T-helper 2 cell treated with Interferon-gamma antibody and Interleukin-4, amounts not matched to agents 5 μg/mL and 100 μg/mL, for 36 hours (primary cell): ENCODE measurements at regions not wholly inside any gene's neighbourhood (a gene's known extent, or its start where the extent isn't known, plus 50 kb on each side); places are given as distances from the start of the nearest gene placed in this dataset.
"Not testable (repeated sequence)": the region's sequence is repeated elsewhere in the genome, so short reads cannot be mapped to it uniquely, and the experiment has no call there.

Experiments used
- DNase-seq: peaks from one replicate; pipeline ENCODE4 v3.0.0; 2021; ENCODE audit warnings: low spot score
- H3K27ac Mint-ChIP-seq: one replicate; pipeline ENCODE4 v1.8.0; 2021; ENCODE audit warnings: mild to moderate bottlenecking, mixed read lengths
- H3K27me3 Mint-ChIP-seq: one replicate; pipeline ENCODE4 v1.8.0; 2021; ENCODE audit warnings: low read depth, mixed read lengths
- H3K36me3 Mint-ChIP-seq: one replicate; pipeline ENCODE4 v1.8.0; 2021; ENCODE audit warnings: low read depth, mixed read lengths
- H3K4me1 Mint-ChIP-seq: one replicate; pipeline ENCODE4 v1.8.0; 2021; ENCODE audit warnings: low read depth, mixed read lengths
- H3K4me3 Mint-ChIP-seq: one replicate; pipeline ENCODE4 v1.8.0; 2022; ENCODE audit warnings: mild to moderate bottlenecking, moderate library complexity, mixed read lengths
- H3K9me3 Mint-ChIP-seq: one replicate; pipeline ENCODE4 v1.8.0; 2021; ENCODE audit warnings: mixed read lengths

- Mint-ChIP-seq H3K27ac (no peak overlapping the region), H3K9me3 (no peaks in the 10 kb centered on the region), H3K4me1 (no peaks in the 10 kb centered on the region), H3K27me3 (no peaks in the 10 kb centered on the region), H3K36me3 (no peaks in the 10 kb centered on the region), H3K4me3 (no peak overlapping the region)
- DNase-seq, result no peak
These were observed 487.2 kb upstream of the GCFC2 start for GRCh38 chr2:76197842-76198448.

GRCh38 chr2:76197428-76197827, 486.7 kb upstream of the GCFC2 start:
- no peak for DNase-seq
- Mint-ChIP-seq H3K36me3 (no peaks in the 10 kb centered on the region), H3K4me1 (no peaks in the 10 kb centered on the region), H3K27me3 (no peaks in the 10 kb centered on the region), H3K4me3 (no peak overlapping the region), H3K9me3 (no peaks in the 10 kb centered on the region), H3K27ac (no peak overlapping the region)

DNA sequence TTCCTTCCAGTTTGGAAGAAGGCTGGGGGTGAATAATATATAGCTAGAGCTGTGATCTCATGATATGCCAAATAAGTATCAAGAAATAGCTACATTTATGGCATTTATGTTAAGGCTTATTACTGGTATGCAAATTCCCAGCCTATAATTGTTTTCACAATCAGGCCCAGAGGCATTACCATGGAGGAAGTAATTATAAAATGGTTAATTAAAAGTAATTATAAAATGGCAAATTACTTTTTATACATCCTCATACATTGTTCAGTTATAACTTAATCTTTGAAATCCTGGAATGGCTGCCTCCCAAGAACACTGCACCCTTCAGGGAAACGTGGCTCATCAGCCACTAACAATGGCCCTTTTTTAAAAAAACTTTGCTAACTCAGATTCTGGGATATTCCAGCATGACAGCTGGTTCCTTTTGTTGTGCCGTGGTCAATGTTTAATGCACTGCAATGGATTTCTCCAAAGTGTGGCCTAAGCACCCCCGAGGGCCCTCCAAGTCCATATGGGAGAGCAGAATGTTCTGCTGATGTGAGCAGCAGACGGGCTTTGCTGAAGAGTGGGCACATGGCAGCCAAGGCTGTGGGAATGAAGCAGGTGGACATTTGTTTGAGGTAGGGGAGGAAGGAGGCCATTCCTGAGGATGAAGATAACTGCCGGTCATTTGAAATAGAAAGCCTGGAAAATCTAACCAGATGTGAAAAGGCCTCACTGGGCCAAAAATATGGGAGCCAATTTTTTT, 483.5 kb upstream of the GCFC2 start:
- no peaks in the 10 kb centered on the region for H3K36me3 Mint-ChIP-seq
- H3K9me3 Mint-ChIP-seq, result no peaks in the 10 kb centered on the region
- H3K4me3 Mint-ChIP-seq, result no peak overlapping the region
- no peaks in the 10 kb centered on the region for H3K27me3 Mint-ChIP-seq
- H3K4me1 Mint-ChIP-seq, result no peaks in the 10 kb centered on the region
- no peak overlapping the region for H3K27ac Mint-ChIP-seq
- no peak for DNase-seq

GRCh38 chr2:76193089-76193488, 482.4 kb upstream of the GCFC2 start:
- DNase-seq, result no peak
- H3K4me3 Mint-ChIP-seq, result no peak overlapping the region
- no peaks in the 10 kb centered on the region for H3K36me3 Mint-ChIP-seq
- H3K4me1 Mint-ChIP-seq, result no peaks in the 10 kb centered on the region
- no peaks in the 10 kb centered on the region for H3K9me3 Mint-ChIP-seq
- no peak overlapping the region for H3K27ac Mint-ChIP-seq
- H3K27me3 Mint-ChIP-seq, result no peaks in the 10 kb centered on the region

DNA sequence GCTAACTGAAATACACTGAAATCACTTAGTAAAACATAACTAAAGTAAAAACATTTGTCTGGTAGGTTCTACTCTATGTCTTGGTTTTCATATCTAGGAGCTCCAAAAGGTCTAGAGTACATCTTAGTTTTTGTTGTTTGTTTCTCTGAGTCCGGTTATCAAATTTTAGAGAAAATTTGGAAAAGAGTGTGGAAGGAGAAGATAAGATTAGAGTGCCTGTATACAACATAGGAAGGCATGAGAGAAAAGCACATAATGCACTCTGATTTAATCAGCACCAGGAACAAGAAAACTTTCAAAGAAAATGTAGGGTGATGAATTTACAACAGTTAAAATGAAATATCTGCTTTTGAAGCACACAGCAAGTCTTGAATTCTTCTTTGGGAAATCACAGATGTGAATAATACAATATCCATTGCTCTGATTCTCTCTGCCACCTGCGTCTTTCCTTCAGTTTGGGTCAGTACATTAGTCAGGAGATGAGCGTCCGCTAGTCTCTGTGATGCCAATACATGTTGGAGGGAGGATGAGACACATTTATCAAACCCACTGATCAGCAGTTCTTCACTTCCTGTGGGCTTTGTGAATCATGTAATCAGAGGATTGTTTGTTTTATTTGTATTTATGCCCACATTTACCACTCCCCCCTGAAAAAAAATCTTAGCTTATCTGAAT, 477.8 kb upstream of the GCFC2 start:
- Mint-ChIP-seq H3K36me3 (no peaks in the 10 kb centered on the region), H3K4me1 (no peaks in the 10 kb centered on the region), H3K4me3 (no peak overlapping the region), H3K27ac (no peak overlapping the region), H3K27me3 (no peaks in the 10 kb centered on the region), H3K9me3 (no peaks in the 10 kb centered on the region)
- no peak for DNase-seq

DNA sequence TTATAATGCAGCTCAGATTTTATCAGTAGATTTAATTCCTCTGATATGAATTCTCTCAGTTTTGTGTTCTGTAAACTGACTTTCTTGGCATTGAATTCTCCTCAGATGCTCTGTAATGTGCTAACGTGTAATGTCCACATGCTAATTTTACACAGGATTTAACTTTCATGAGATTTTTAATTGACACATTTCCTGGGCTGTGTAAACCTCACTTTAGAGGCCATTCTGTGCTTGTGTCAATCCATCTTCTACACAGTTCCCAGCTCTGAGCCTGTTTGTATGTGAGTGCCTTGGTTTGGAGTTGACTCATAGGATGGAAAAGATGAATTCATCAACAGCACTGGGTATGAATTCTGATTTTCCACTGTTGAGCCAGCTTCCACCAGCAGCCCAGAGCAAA, 476.7 kb upstream of the GCFC2 start:
- peaks cover under 1% of the 10 kb centered on the region for H3K9me3 Mint-ChIP-seq
- DNase-seq, result no peak
- H3K27ac Mint-ChIP-seq, result no peak overlapping the region
- H3K36me3 Mint-ChIP-seq, result no peaks in the 10 kb centered on the region
- H3K4me3 Mint-ChIP-seq, result no peak overlapping the region
- no peaks in the 10 kb centered on the region for H3K27me3 Mint-ChIP-seq
- H3K4me1 Mint-ChIP-seq, result no peaks in the 10 kb centered on the region

- DNase-seq, result no peak
- Mint-ChIP-seq H3K36me3 (no peaks in the 10 kb centered on the region), H3K4me3 (no peak overlapping the region), H3K4me1 (no peaks in the 10 kb centered on the region), H3K9me3 (peaks cover 50% of the 10 kb centered on the region), H3K27ac (no peak overlapping the region), H3K27me3 (no peaks in the 10 kb centered on the region)
These were observed 470.0 kb upstream of the GCFC2 start for GRCh38 chr2:76180676-76181075.

GRCh38 chr2:76178610-76179009, 467.9 kb upstream of the GCFC2 start:
- no peak overlapping the region for H3K4me3 Mint-ChIP-seq
- H3K27me3 Mint-ChIP-seq, result no peaks in the 10 kb centered on the region
- H3K4me1 Mint-ChIP-seq, result no peaks in the 10 kb centered on the region
- H3K27ac Mint-ChIP-seq, result no peak overlapping the region
- peaks cover 64% of the 10 kb centered on the region for H3K9me3 Mint-ChIP-seq
- no peak for DNase-seq
- no peaks in the 10 kb centered on the region for H3K36me3 Mint-ChIP-seq

DNA sequence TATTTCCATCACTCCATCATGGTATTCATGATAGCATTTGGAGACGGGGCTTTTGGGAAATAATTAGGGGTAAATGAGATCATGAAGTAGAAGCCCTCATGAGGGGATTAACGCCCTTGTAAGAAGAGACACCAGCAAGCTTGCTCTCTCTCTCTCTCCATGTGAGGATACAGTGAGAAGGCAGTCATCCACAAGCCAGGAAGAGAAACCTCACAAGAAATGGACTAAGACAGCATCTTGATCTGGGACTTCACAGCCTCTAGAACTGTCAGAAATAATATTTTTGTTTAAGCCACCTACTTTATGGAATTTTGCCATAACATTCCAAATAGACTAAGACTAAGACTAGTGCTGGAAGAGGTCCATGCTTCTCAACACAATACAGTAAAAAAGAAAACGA, 464.6 kb upstream of the GCFC2 start:
- H3K4me1 Mint-ChIP-seq, result no peaks in the 10 kb centered on the region
- H3K9me3 Mint-ChIP-seq, result peaks cover 56% of the 10 kb centered on the region
- no peak overlapping the region for H3K4me3 Mint-ChIP-seq
- DNase-seq, result no peak
- H3K36me3 Mint-ChIP-seq, result no peaks in the 10 kb centered on the region
- H3K27me3 Mint-ChIP-seq, result no peaks in the 10 kb centered on the region
- H3K27ac Mint-ChIP-seq, result no peak overlapping the region

DNA sequence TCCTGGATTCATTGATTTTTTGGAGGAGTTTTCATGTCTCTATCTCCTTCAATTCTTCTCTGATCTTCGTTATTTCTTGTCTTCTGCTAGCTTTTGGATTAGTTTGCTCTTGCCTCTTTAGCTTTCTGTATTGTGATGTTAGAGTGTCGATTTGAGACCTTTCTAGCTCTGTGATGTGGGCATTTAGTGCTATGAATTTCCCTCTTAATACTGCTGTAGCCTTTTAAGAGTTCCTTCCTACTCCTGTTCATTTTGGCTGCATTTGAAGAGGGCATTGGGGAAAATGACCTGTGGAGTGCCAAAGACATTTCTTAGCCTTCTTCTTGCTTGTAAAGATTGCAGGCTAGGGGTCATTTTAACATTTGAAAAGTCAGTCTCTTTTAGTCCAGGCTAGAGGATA, 463.8 kb upstream of the GCFC2 start:
- no peak for DNase-seq
- Mint-ChIP-seq H3K27me3 (no peaks in the 10 kb centered on the region), H3K9me3 (peaks cover 52% of the 10 kb centered on the region), H3K27ac (no peak overlapping the region), H3K4me3 (no peak overlapping the region), H3K4me1 (no peaks in the 10 kb centered on the region), H3K36me3 (no peaks in the 10 kb centered on the region)

GRCh38 chr2:76173206-76173605, 462.5 kb upstream of the GCFC2 start:
- not testable (repeated sequence) for H3K27me3 Mint-ChIP-seq, H3K4me1 Mint-ChIP-seq, H3K27ac Mint-ChIP-seq, H3K4me3 Mint-ChIP-seq, DNase-seq, H3K36me3 Mint-ChIP-seq
- peaks cover 39% of the 10 kb centered on the region for H3K9me3 Mint-ChIP-seq

- not testable (repeated sequence) for H3K4me1 Mint-ChIP-seq, H3K4me3 Mint-ChIP-seq, DNase-seq, H3K36me3 Mint-ChIP-seq, H3K27me3 Mint-ChIP-seq, H3K27ac Mint-ChIP-seq
- peaks cover 30% of the 10 kb centered on the region for H3K9me3 Mint-ChIP-seq
These were observed 461.5 kb upstream of the GCFC2 start for GRCh38 chr2:76172154-76172595.

- no peak overlapping the region for H3K4me3 Mint-ChIP-seq
- H3K27ac Mint-ChIP-seq, result no peak overlapping the region
- peaks cover 24% of the 10 kb centered on the region for H3K9me3 Mint-ChIP-seq
- H3K36me3 Mint-ChIP-seq, result no peaks in the 10 kb centered on the region
- H3K27me3 Mint-ChIP-seq, result no peaks in the 10 kb centered on the region
- no peaks in the 10 kb centered on the region for H3K4me1 Mint-ChIP-seq
- DNase-seq, result no peak
These were observed 460.1 kb upstream of the GCFC2 start for GRCh38 chr2:76170856-76171255.

- H3K9me3 Mint-ChIP-seq, result peaks cover 21% of the 10 kb centered on the region
- no peak overlapping the region for H3K27ac Mint-ChIP-seq
- H3K4me1 Mint-ChIP-seq, result no peaks in the 10 kb centered on the region
- H3K4me3 Mint-ChIP-seq, result no peak overlapping the region
- no peak for DNase-seq
- no peaks in the 10 kb centered on the region for H3K36me3 Mint-ChIP-seq
- no peaks in the 10 kb centered on the region for H3K27me3 Mint-ChIP-seq
These were observed 459.3 kb upstream of the GCFC2 start for GRCh38 chr2:76170009-76170384.
